NCI-H1436 (cell line): ENCODE measurements at regions not wholly inside any gene's neighbourhood (a gene's known extent, or its start where the extent isn't known, plus 50 kb on each side); places are given as distances from the start of the nearest gene placed in this dataset.

Experiments used
- DNase-seq: peaks from one replicate; lab custom pipeline; 2025; lab: John Stamatoyannopoulos, UW

DNA sequence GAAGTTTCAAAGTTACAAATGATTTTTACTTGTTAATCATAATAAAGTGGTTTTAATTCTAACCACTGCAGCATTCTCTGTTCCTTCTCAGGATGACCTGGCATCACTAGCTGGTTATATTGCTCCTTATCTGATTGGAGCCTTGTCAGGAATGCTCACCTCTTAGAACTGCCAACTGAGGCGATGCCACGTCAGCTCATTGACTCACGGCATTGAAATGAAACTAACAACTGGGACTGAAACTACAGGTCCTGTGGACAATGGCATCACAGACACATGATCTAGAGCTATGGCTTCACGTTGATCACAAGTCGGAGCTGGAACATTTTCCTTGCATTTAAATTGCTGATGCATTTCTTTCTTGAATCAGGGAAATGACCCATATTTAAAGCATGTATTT, 54.9 kb upstream of the MAP2 start:
- no peak for DNase-seq

DNA sequence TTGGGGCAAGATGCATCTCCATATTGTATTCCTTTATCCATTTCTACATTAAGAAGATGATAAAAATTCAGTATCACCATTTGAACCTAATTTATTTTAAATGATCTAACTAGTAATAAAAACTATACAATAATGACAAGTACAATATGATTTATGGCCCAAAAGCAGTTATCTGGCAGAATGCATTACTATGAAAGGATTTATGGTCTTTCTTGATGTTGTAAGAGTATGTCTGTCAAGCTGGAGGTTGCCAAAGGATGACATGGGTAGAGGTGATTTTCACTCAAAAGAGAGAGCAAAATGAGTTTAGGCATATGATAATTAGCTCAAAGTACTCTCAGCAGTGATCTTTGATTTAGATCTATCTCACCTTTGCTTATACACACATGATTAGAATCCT, 54.2 kb upstream of the MAP2 start:
- no peak for DNase-seq

DNA sequence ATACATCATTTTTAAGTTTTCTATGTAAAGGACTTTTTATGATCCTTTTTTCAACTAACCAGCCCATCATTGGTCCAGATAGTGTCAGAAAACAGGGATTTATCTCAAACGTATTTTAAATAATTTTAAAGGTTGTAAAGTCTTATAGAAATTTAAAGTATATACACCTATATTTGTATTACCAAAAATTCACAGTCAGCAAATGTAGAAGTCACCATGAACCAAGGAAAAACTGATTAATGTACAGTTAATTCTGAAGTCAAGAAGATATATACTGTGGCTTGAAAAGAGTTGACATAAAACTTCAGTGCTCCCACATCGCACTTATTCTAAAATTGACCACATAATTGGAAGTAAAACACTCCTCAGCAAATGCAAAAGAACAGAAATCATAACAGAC, 52.4 kb upstream of the MAP2 start:
- DNase-seq, result no peak
